Activated naive CD4-positive, alpha-beta T cell treated with anti-CD3 and anti-CD28 coated beads for 36 hours (primary cell): ENCODE measurements at regions not wholly inside any gene's neighbourhood (a gene's known extent, or its start where the extent isn't known, plus 50 kb on each side); places are given as distances from the start of the nearest gene placed in this dataset.
"Not testable (repeated sequence)": the region's sequence is repeated elsewhere in the genome, so short reads cannot be mapped to it uniquely, and the experiment has no call there.

ENCODE experiments used
- CTCF ChIA-PET: fragments of 350-600 bp; sonication (Branson Sonifier 250); formaldehyde crosslinking; loops from one replicate; lab custom pipeline; 2021; ENCODE audit warnings: antibody characterized with exemption; lab: Charles Lee
- DNase-seq: peaks from one replicate; pipeline ENCODE4 v3.0.0-alpha.2; 2020
- H3K27ac Mint-ChIP-seq: one replicate; pipeline ENCODE4 v1.8.0; 2021; ENCODE audit warnings: mild to moderate bottlenecking, mixed read lengths
- H3K27me3 Mint-ChIP-seq: one replicate; pipeline ENCODE4 v1.8.0; 2021; ENCODE audit warnings: low read depth, mixed read lengths
- H3K36me3 Mint-ChIP-seq: one replicate; pipeline ENCODE4 v1.8.0; 2021; ENCODE audit warnings: low read depth, mixed read lengths
- H3K4me1 Mint-ChIP-seq: one replicate; pipeline ENCODE4 v1.8.0; 2021; ENCODE audit warnings: low read depth, mixed read lengths
- H3K4me3 Mint-ChIP-seq: one replicate; pipeline ENCODE4 v1.8.0; 2021; ENCODE audit warnings: mild to moderate bottlenecking, moderate library complexity, mixed read lengths
- H3K9me3 Mint-ChIP-seq: one replicate; pipeline ENCODE4 v1.8.0; 2021; ENCODE audit warnings: mixed read lengths
- intact Hi-C: fragments of 100-400 bp; cut with micrococcal nuclease; formaldehyde crosslinking; loops from one replicate; pipeline ENCODE4 v1.15.1; 2023

- H3K9me3 Mint-ChIP-seq, H3K27ac Mint-ChIP-seq, DNase-seq, CTCF ChIA-PET, H3K4me1 Mint-ChIP-seq, intact Hi-C loops, H3K4me3 Mint-ChIP-seq, H3K36me3 Mint-ChIP-seq, H3K27me3 Mint-ChIP-seq: not testable (repeated sequence)
Observed at GRCh38 chr4:118575057-118575456, 110.1 kb upstream of the METTL14 start.

- CTCF ChIA-PET, H3K36me3 Mint-ChIP-seq, H3K27ac Mint-ChIP-seq, H3K9me3 Mint-ChIP-seq, intact Hi-C loops, DNase-seq, H3K4me1 Mint-ChIP-seq, H3K4me3 Mint-ChIP-seq, H3K27me3 Mint-ChIP-seq: not testable (repeated sequence)
Observed at GRCh38 chr4:118575726-118576125, 109.5 kb upstream of the METTL14 start.

GRCh38 chr4:118576709-118577219 is 108.4 kb upstream of the METTL14 start:
- H3K27ac Mint-ChIP-seq, H3K4me1 Mint-ChIP-seq, H3K9me3 Mint-ChIP-seq, CTCF ChIA-PET, intact Hi-C loops, DNase-seq, H3K27me3 Mint-ChIP-seq, H3K36me3 Mint-ChIP-seq, H3K4me3 Mint-ChIP-seq: not testable (repeated sequence)

- H3K27me3 Mint-ChIP-seq, result peaks cover 26% of the 10 kb centered on the region
Observed at GRCh38 chr4:118585015-118585414, 100.2 kb upstream of the METTL14 start.

GRCh38 chr4:118586357-118586790 is 98.8 kb upstream of the METTL14 start:
- H3K4me3 Mint-ChIP-seq, result no peak overlapping the region
- intact Hi-C loops, result no loop called here
- CTCF ChIA-PET, result interaction anchor here (0.6 kb wide), 1 partner anchor 163 kb away, joined by 3 read pairs; no protein-coding TSS in a partner anchor

More at GRCh38 chr4:118585015-118585414, 100.2 kb upstream of the METTL14 start:
- peaks cover 8% of the 10 kb centered on the region for H3K4me1 Mint-ChIP-seq
- H3K27ac Mint-ChIP-seq, result no peak overlapping the region
- CTCF ChIA-PET, result no interaction called here
- H3K4me3 Mint-ChIP-seq, result no peak overlapping the region
- intact Hi-C loops, result no loop called here
- H3K36me3 Mint-ChIP-seq, result no peaks in the 10 kb centered on the region
- DNase-seq, result peak; percentile 17
- H3K9me3 Mint-ChIP-seq, result no peaks in the 10 kb centered on the region

GRCh38 chr4:118587116-118587831 is 97.9 kb upstream of the METTL14 start:
- Mint-ChIP-seq H3K9me3 (no peaks in the 10 kb centered on the region), H3K27me3 (peaks cover 18% of the 10 kb centered on the region), H3K4me3 (no peak overlapping the region), H3K4me1 (peaks cover 20% of the 10 kb centered on the region), H3K27ac (no peak overlapping the region), H3K36me3 (peaks cover 4% of the 10 kb centered on the region)
- DNase-seq, result no peak
- intact Hi-C loops, result no loop called here
- CTCF ChIA-PET, result no interaction called here

More at GRCh38 chr4:118586357-118586790, 98.8 kb upstream of the METTL14 start:
- Mint-ChIP-seq H3K9me3 (no peaks in the 10 kb centered on the region), H3K27ac (no peak overlapping the region), H3K4me1 (peaks cover 16% of the 10 kb centered on the region), H3K36me3 (no peaks in the 10 kb centered on the region), H3K27me3 (peaks cover 23% of the 10 kb centered on the region)
- DNase-seq, result no peak

GRCh38 chr4:118587946-118588345 is 97.2 kb upstream of the METTL14 start:
- intact Hi-C loops, result no loop called here

GRCh38 chr4:118589471-118590055 is 95.6 kb upstream of the METTL14 start:
- Mint-ChIP-seq H3K9me3 (no peaks in the 10 kb centered on the region), H3K4me3 (no peak overlapping the region), H3K27me3 (peaks cover 13% of the 10 kb centered on the region), H3K27ac (no peak overlapping the region), H3K4me1 (peaks cover 19% of the 10 kb centered on the region), H3K36me3 (peaks cover 4% of the 10 kb centered on the region)
- CTCF ChIA-PET, result interaction anchor here (1.1 kb wide), 1 partner anchor 236 kb away, joined by 3 read pairs; the partner anchor contains the start of gene PRSS12
- DNase-seq, result no peak
- intact Hi-C loops, result loop anchor here (5.0 to 10.0 kb wide), 2 partner anchors 625 to 713 kb away; partner anchors contain the start of gene USP53

More at GRCh38 chr4:118587946-118588345, 97.2 kb upstream of the METTL14 start:
- Mint-ChIP-seq H3K36me3 (peaks cover 4% of the 10 kb centered on the region), H3K27ac (no peak overlapping the region), H3K27me3 (peaks cover 14% of the 10 kb centered on the region), H3K4me3 (no peak overlapping the region), H3K9me3 (no peaks in the 10 kb centered on the region), H3K4me1 (peaks cover 20% of the 10 kb centered on the region)
- CTCF ChIA-PET, result no interaction called here
- DNase-seq, result no peak

GRCh38 chr4:118591339-118592046 is 93.7 kb upstream of the METTL14 start:
- H3K9me3 Mint-ChIP-seq, H3K27me3 Mint-ChIP-seq, H3K36me3 Mint-ChIP-seq, CTCF ChIA-PET: not testable (repeated sequence)
- H3K4me1 Mint-ChIP-seq, result peaks cover 12% of the 10 kb centered on the region
- peak overlapping the region; percentile 97 for H3K27ac Mint-ChIP-seq
- peak; percentile 95 for DNase-seq
- intact Hi-C loops, result loop anchor here (1.0 to 10.0 kb wide), 6 partner anchors 94 to 711 kb away; partner anchors contain the start of genes METTL14, SEC24D and USP53
- peak overlapping the region; percentile 95 for H3K4me3 Mint-ChIP-seq

- H3K27ac Mint-ChIP-seq, H3K27me3 Mint-ChIP-seq, DNase-seq, H3K36me3 Mint-ChIP-seq, CTCF ChIA-PET, H3K9me3 Mint-ChIP-seq: not testable (repeated sequence)
- Mint-ChIP-seq H3K4me3 (peak overlapping the region; percentile 95), H3K4me1 (peaks cover 12% of the 10 kb centered on the region)
- intact Hi-C loops, result loop anchor here (5.0 to 10.0 kb wide), 2 partner anchors 623 to 710 kb away; partner anchors contain the start of gene USP53
Observed at GRCh38 chr4:118592289-118592688, 92.9 kb upstream of the METTL14 start.

GRCh38 chr4:118595883-118596282 is 89.3 kb upstream of the METTL14 start:
- H3K27me3 Mint-ChIP-seq, H3K4me3 Mint-ChIP-seq, H3K4me1 Mint-ChIP-seq, H3K36me3 Mint-ChIP-seq, H3K9me3 Mint-ChIP-seq, H3K27ac Mint-ChIP-seq, DNase-seq, CTCF ChIA-PET: not testable (repeated sequence)
- intact Hi-C loops, result loop anchor here (10.0 kb wide), 1 partner anchor 619 kb away; the partner anchor contains the start of gene USP53

GRCh38 chr4:118625097-118625496 is 60.1 kb upstream of the METTL14 start:
- H3K4me3 Mint-ChIP-seq, H3K27ac Mint-ChIP-seq, H3K36me3 Mint-ChIP-seq, H3K27me3 Mint-ChIP-seq, intact Hi-C loops, CTCF ChIA-PET, H3K4me1 Mint-ChIP-seq, DNase-seq, H3K9me3 Mint-ChIP-seq: not testable (repeated sequence)
